Posterior cingulate gyrus (tissue), 11 donors: ENCODE measurements at regions not wholly inside any gene's neighbourhood (a gene's known extent, or its start where the extent isn't known, plus 50 kb on each side); places are given as distances from the start of the nearest gene placed in this dataset.
"Not testable (repeated sequence)": the region's sequence is repeated elsewhere in the genome, so short reads cannot be mapped to it uniquely, and the experiment has no call there.

Experiments
- DNase-seq, 10 donors: peaks; one replicate each; pipeline versions ENCODE4 v3.0.0 to v3.0.0-alpha.2; 2020 to 2021; ENCODE audit warnings: mixed read lengths in 3 of 10
- intact Hi-C: fragments of 100-400 bp; cut with DNase I; formaldehyde crosslinking; loops from one replicate; pipeline ENCODE4 v1.15.1; 2023

DNA sequence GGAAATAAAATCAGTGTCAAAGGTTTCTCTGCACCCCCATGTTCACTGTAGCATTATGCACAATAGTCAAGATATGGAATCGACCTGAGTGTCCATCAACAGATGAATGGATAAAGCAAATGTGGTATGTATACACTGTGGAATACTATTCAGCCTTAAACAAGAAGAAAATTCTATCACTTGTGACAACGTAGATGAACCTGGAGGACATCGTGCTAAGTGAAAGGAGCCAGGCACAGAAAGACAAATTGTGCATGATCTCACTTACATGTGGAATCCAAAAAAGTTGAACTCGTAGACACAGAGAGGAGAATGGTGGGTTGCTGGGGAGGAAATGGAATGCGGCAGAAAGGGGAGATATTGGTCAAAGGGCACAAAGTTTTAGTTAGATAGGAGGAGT is 136.3 kb upstream of the ESR1 start:
- intact Hi-C loops = no loop called here
- no peak for DNase-seq

DNA sequence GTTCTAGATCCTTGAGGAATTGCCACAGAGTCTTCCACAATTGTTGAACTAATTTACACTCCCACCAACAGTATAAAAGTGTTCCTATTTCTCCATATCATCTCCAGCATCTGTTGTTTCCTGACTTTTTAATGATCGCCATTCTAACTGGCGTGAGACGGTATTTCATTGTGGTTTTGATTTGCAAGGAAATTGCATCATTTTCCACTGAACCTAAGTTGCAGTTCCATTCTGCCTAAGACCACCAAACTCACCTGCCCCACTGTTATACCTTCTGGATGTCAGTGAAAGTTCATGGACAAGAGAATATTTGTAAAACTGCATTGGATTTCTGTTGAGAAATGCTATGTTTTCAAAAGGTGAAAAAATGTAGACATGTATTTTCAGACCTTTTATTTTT is 132.9 kb upstream of the ESR1 start:
- intact Hi-C loops = no loop called here
- no peak for DNase-seq

DNA sequence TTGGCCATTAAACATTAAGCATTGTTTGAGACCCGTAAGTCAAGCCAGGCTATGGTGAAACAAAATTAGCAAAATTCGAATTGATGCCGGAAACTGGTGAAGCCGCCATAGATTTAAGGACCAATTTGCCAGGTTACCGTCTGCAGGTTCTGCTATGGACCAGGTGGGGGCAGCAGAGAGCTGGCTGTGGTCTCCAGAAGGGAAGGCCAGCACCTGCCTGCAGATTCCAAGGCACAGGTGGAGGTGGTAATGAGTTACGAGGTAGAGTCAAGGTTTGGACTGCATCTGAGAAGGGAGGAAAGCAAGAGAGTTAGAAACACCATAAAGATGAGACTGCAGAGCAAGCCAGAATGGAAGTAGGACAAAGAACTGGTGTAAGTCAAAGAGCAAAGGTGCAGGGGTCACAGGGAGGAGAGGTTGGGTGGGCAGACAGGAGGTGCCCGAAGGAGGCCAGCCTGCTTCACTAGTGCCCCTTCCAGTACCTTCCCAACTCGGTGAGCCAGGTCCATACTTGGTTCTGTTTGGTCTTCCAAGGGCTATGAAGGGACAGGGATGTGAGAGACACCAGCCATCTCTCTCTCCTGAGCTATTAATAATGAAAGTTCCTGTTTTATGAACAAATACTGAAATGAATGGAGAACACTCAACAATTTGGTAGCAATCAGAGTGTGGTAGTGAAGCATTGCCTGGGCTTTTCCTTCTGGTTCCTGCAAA is 131.6 kb upstream of the ESR1 start:
- peak in 2 of 10 donors; percentile 14 to 77 for DNase-seq
- intact Hi-C loops = no loop called here

DNA sequence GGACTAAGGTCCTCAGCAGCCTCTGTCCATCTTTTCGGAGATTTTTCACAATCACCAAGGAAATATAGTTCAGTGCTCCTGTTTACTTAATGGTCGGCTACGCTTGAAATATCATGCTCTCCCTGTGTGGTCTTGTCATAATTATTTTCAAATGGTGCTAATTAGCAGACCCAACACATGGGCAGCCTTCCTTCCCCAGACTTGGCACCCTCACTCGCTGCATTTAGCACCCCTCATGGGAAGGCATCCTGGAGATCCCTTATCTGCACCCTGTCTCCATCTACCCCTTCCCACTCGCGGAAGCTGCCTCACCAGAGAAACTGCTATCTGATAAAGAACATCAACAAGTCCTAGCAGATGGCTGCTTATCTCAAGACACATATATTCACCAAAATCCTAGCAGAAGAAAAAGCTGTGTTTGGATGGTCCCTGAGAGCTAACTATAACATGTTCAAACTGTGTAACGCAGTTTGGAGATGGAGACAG is 131.0 kb upstream of the ESR1 start:
- DNase-seq = no peak
- intact Hi-C loops = no loop called here

DNA sequence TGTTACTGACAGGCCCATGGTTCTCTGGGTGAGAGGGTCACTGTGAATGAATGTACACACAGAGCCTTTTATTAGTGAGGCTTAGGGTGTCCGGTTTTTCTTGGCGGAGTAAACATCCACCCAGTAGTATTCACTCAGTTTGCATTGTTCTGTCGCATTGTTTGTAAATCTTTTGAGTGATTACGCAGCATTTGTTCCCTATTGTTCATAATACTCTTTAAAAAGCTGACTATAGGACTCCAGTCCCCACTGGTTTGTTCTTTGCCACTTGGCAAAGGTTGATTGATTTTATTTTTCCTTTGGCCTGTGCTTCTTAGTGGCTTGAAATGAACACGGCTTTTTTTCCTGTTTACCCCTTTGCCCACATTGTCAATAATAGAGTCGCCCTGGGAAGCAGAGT is 130.1 kb upstream of the ESR1 start:
- intact Hi-C loops = no loop called here
- no peak for DNase-seq

DNA sequence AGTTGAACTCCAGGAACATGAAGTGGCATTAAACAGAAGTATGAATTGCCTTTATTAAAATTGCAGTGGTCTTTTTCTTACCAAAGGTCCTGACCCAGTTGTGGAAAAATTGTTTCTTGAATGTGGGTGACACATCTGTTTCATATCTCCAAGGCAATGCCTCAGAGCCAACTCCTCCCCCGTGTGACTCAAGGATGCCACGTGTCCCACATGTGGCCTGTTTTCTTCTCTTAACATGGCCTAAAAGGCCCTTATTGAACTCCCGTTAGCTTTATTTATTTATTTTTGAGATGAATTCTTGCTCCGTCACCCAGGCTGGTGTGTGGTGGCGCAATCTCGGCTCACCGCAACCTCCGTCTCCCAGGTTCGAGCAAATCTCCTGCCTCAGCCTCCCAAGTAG is 128.4 kb upstream of the ESR1 start:
- no peak for DNase-seq
- intact Hi-C loops = no loop called here

DNA sequence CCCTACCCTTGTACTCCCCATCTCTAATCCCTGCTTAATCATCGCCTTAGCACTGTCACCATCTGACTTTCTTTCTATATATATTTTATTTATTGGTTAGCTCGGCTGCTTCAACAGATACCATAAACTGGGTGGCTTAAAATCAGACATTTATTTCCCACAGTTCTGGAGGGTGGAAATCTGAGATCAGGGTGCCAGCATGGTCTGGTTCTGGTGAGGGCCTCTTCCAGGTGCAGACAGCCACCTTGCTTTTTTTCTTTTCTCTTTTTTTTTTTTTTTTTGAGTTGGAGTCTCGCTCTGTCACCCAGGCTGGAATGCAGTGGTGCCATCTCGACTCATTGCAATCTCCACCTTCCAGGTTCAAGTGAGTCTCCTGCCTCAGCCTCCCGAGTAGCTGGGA is 127.5 kb upstream of the ESR1 start:
- intact Hi-C loops = no loop called here

DNA sequence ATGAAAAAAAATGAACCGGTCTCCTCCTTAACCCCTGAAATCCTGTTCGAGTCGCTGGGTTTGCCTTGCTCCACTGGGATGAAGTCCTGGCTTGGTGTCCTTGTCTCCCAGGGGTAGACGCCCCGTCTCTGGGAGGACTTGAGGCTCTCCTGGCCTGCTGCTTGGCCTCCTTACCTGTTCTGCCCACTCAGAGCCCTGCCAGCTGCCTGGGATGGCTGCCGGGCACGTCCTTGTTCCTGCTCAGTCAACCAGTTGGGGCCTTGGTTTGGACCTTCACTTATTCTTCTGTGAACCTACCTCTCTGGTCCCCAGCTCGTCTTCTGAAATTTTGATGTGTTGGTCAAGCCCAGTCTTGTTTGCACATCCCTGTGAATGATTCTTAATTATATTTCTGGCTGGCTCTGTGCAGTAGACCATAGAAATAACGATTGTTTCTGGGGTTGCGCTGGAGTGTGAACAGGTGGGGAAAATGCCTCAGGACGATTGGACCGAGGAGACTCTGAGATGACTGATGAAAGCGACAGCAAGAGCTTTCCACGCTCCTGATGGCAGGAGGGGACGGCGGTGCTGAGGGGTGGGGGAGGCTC is 126.5 kb upstream of the ESR1 start:
- DNase-seq = no peak
- intact Hi-C loops = no loop called here

More for the DNA sequence above, 127.5 kb upstream of the ESR1 start:
- no peak for DNase-seq

DNA sequence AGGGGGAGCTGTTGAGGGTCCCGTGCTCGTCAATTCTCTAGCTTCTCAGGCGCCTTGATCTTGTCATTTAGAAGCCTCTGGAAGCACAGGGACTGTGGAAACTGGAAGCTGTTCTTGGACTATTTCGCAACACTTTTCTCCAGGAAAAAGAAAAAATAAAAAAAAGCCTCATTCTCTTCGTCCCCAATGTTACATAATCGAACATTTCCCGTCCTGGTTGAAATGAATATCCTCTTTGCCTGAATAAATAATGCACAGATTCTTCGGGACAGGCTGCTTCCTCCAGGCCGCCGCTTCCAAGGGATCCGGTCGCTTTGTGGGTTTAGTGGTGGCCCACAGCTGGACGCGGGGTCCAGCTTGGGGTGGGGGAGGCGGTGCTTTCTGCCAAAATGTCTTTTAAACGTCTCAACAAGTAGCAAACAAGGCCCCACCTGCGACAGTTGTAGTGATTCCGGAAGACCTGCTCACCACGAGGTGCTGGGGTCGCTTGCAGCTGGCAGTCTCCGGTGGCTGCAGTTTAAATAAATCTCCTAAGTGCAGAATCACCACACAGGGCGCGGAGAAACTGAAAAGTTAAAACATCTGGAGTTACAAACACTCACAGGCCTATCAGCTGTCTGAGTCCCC is 125.9 kb upstream of the ESR1 start:
- intact Hi-C loops = no loop called here
- DNase-seq = no peak

DNA sequence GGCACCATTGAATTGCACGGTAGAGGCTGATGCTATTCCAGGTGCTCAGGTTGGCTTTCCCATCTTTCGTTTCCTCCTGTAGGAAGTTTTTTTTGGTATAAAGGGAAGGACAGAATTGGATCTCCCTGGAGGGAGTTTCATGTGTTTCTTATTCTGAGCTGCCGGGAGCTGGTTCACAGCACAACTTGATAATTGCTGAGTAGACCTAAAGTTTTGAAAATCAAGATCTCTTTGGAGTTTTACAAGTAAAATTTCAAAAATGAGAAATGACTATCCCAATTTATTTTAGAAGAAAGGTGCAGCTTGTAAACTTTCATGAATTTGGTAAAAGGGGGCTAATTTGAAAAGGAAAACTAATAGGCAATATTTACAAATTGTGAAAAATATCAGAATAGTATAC is 125.2 kb upstream of the ESR1 start:
- DNase-seq = no peak
- intact Hi-C loops = no loop called here

DNA sequence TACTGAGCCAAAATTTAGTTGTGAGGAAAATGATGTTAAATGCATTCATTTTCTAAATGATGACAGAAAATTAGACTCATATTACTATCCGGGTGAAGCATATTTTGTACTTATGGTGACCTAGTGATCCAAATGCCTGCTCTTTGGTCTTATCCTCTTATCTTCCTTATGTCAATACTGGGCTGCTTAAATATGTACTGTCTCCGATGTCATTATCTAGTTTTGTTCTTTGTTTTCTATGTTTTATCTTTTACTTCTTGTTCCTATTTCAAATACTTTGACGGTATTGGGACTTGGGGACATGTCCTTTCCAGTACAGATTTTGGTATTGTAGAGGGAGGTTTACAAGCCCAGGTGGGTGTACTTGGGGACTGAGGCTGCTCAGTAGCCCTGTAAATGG is 124.6 kb upstream of the ESR1 start:
- DNase-seq = no peak
- intact Hi-C loops = no loop called here

DNA sequence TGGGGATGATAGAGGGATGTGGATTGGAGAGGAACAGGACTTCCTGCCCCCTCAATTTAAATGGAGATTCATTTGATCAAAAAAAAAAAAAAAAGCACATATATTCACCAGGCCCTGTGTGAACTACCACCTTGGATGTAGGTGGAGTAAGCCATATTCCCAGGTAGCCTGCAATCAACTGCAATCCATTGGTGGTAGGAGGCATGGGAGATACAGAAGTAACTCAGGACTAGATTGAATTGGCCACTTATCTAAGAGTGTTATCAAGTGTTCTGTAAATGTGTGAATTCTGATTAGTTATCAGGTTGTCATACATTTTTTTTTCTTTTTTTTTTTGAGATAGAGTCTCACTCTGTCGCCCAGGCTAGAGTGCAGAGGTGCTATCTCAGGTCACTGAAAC is 124.1 kb upstream of the ESR1 start:
- no peak for DNase-seq
- intact Hi-C loops = no loop called here

DNA sequence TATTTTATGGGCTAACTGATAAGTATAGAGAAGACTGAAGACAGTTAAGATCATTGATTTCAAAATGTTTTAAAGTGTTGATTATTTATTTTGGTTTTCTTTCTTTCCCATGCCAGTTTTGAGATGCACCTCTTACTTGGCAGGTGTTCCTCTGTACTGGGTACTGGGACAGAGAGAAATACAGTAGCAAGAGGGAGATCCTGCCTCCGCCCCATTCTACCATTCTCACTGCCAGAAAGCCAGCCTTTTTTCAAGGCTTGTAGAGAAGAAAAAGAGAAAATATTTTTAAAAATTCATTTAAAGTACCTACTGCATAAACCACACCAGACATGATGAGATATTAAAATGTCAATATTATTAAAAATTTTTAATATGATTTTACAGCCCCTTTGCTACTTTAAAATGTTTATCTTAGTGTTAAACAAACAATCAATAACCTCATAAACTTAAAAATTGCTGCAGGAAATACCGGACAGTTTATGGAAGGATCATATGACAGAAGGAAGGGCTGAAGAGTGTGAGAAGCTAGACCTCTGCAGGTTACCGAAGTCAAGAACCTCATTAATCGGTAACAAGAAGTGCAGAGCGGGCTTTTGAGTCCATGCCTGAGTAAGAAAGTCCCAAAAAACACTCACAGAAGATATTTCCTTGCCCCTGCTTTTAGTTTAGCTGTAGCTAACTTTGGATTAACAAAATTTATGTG is 117.8 kb upstream of the ESR1 start:
- intact Hi-C loops = loop anchor here (10.0 kb wide), 1 partner anchor 435 kb away; no protein-coding TSS in a partner anchor
- DNase-seq = no peak

DNA sequence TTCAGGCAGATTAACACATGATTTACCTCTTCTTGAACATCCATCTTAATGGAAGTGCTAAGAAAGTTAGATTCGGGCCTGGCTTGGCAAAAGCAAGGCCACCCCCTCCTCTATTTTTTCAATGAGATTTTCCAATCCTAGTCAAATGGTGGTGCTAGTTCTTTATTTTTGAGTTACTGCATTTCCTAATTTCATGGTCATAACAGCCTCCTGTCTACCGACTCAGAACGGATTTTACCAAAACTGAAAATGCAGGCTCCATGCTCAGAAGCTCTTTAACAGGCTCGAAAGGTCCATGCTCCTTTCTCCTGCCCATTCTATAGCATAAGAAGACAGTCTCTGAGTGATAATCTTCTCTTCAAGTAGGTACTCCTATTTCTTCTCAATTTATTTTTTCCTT is 117.2 kb upstream of the ESR1 start:
- no peak for DNase-seq
- intact Hi-C loops = loop anchor here (10.0 kb wide), 1 partner anchor 434 kb away; no protein-coding TSS in a partner anchor

DNA sequence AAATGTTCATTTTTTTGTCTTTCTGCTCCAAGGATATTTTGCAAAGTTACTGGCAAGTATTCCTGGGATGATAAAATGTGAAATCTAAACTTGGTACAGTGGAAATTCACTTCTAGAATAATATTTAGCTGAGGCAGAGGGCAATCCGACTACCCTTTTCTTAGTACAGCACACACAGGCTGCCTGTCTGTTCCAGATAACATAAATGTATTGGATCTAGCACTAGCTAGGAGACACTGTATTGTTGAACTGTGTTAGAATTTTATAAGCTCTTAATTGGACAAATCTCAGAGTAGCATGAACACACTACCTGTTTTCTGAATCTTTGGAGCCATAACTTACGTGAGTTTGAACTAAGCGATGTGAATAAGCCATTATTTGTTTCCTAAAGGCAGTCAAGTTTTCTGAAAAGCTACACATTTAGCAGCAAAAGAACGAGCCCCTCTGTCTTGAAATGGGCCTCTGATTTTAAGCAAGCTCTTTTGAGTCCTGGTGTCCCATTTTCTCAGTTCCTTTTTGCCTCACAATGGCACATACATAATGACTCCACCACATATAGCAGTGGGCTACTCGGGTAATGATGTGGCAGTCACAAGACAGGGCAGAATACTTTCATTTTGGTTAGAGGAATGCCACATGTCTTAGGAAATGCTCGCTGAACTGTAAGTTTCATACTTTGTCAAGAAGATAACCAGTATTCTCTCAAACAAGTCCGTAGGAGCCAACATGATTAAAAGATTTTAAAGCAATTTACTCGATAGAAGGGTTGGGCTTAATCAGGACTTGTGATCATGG is 116.5 kb upstream of the ESR1 start:
- no peak for DNase-seq
- intact Hi-C loops = loop anchor here (10.0 kb wide), 1 partner anchor 434 kb away; no protein-coding TSS in a partner anchor

DNA sequence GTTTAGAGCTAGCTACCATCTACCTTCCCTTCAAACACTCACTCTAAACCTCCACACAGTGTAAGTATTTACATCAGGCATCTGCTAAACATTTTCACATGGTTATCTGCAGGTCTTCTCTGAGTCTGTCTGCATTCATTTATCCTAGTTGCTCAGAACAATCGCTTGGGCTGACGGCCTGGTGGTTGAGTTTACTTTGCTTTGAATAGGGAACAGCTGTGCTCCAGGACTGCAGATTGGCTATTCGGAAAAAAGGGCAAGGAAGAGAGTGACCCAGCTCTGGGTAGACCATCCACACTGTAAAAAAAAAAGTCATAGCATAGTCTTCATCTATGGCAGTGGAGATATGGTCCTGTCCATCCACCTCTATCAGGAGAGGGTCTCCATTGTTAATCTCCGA is 115.3 kb upstream of the ESR1 start:
- intact Hi-C loops = loop anchor here (10.0 kb wide), 1 partner anchor 433 kb away; no protein-coding TSS in a partner anchor
- DNase-seq = no peak

DNA sequence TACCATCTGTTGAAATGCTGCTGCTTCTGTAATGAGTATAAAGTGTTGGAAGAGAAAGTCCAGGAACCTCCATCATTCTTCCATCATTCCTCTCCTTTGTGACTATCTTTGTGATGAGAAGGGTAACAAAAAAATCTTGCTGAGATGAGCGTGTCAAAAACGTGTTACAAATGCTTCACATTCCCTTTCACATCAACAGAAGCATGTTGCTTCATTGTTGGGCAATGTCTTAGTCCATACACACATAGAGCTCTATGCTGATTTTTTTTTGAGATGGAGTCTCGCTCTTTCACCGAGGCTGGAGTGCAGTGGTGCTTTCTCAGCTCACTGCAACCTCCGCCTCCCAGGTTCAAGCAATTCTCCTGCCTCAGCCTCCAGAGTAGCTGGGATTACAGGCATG is 114.1 kb upstream of the ESR1 start:
- no peak for DNase-seq
- intact Hi-C loops = loop anchor here (10.0 kb wide), 1 partner anchor 431 kb away; no protein-coding TSS in a partner anchor

DNA sequence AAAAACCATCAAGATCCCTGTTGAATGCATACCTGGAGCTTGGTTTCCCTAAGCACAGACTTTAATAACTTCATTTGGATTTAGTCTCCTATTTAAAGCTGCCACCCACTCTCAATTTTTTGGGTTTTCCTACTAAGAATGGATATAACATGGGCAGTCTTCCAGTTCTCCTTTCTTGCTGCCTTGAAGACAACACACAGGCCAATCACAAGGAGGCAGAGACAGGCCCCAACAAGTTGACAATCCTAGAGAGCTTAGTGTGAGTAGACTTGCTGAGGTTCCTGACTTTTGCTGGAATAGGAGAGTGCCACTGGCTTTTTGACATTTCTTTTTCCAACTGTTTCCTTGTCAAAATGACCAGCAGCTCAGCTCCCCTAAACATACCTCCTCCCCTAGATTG is 112.3 kb upstream of the ESR1 start:
- no peak for DNase-seq
- intact Hi-C loops = loop anchor here (10.0 kb wide), 1 partner anchor 430 kb away; no protein-coding TSS in a partner anchor

DNA sequence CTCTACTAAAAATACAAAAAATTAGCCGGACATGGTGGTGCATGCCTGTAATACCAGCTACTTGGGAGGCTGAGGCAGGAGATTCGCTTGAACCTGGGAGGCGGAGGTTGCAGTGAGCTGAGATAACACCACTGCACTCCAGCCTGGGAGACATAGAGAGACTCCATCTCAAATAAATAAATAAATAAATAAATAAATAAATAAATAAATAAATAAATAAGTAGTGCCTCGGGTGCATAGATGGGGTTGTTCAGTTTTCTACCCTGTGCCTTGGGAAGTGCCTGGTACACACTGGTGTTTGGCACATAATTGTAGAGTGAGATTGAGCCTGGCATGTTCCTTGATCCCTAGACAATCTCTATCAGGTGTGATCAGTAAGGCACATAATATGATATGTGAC is 111.2 kb upstream of the ESR1 start:
- intact Hi-C loops = loop anchor here (10.0 kb wide), 1 partner anchor 428 kb away; no protein-coding TSS in a partner anchor
- not testable (repeated sequence) for DNase-seq
